ENCODE measurements at regions not wholly inside any gene's neighbourhood (a gene's known extent, or its start where the extent isn't known, plus 50 kb on each side); places are given as distances from the start of the nearest gene placed in this dataset.

DNA sequence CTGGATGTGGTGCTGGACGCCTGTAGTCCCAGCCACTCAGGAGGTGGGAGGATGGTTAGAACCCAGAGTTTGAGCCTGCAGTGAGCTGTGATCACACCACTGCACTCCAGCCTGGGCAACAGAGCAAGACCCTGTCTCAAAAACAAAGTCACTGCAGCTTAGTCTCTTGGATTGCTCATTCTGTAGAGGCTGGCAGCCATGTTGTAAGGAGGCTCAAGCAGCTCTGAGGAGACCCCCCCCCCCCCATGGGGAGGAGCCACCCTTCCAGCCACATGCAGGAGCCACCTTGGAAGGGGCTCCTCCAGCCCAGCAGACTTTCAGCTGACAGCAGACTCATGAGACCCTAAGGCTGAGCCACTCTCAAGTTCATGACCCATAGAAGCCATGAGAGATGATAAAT, 68.4 kb downstream of the FOXL3 start:
- DNase-seq (ENCODE audit: low read depth, low spot score) (no peak), FAIRE-seq (no peak)
- Histone ChIP-seq H3K36me3 (ENCODE audit: control insufficient read depth in 2 of 2, extremely low read depth in 1 of 2, insufficient read depth in 2 of 2, low read length in 2 of 2) (no peaks in the 10 kb centered on the region), H3K4me3 (replicated peaks in 1 of 3; ENCODE audit: insufficient read depth in 1 of 3, low read depth in 1 of 3, low read length in 3 of 3) (no peak overlapping the region), H3K4me2 (ENCODE audit: insufficient read depth, low read length) (no peak overlapping the region), H3K9ac (replicated peaks; ENCODE audit: extremely low read depth, insufficient read depth, low read length) (no peak overlapping the region), H3K27ac (ENCODE audit: insufficient read depth, low read depth, low read length) (no peak overlapping the region), H3K27me3 (ENCODE audit: control insufficient read depth in 2 of 2, insufficient read depth in 2 of 2, low read length in 2 of 2) (no peaks in the 10 kb centered on the region), H3K9me1 (replicated peaks; ENCODE audit: control insufficient read depth, extremely low read depth, insufficient read depth, low read length) (no peaks in the 10 kb centered on the region), H3K79me2 (ENCODE audit: control insufficient read depth, insufficient read depth, low read length) (no peaks in the 10 kb centered on the region), H3K4me1 (ENCODE audit: control insufficient read depth, extremely low read depth, insufficient read depth, low read length) (peaks cover 20% of the 10 kb centered on the region), H2AFZ (ENCODE audit: low read depth, low read length) (no peak overlapping the region), H4K20me1 (replicated peaks; ENCODE audit: control insufficient read depth, extremely low read depth, insufficient read depth, low read length) (no peaks in the 10 kb centered on the region), H3K9me3 (replicated peaks; ENCODE audit: control insufficient read depth, insufficient read depth, low read length) (no peaks in the 10 kb centered on the region)
- dilution Hi-C loops (cut with MboI; ENCODE audit: extremely low pct_ligation_motif_present, low sequenced_read_pairs) = no loop called here
- ChIA-PET CTCF (interaction anchor here (1.2 to 1.4 kb wide), 2 partner anchors 8 to 25 kb away, joined by 4 to 10 read pairs; no protein-coding TSS in a partner anchor), POLR2A (no interaction called here)
- intact Hi-C loops (cut with micrococcal nuclease) = no loop called here
- TF ChIP-seq GATA2 (IDR thresholded peaks at IDR 0.05; ENCODE audit: insufficient read depth, insufficient read length, low read depth, low read length) (no peak), POLR2AphosphoS5 (IDR thresholded peaks at IDR 0.05; ENCODE audit: insufficient read depth, low read depth, low read length) (no peak), FOS (IDR thresholded peaks at IDR 0.05; ENCODE audit: borderline replicate concordance, insufficient read depth, low read length) (no peak), MYC (IDR thresholded peaks at IDR 0.05; ENCODE audit: low read depth, low read length) (no peak), JUN (IDR thresholded peaks at IDR 0.05; ENCODE audit: borderline replicate concordance, insufficient read depth, insufficient read length, low read depth) (no peak)
- TF ChIP-seq, protein P1, sequence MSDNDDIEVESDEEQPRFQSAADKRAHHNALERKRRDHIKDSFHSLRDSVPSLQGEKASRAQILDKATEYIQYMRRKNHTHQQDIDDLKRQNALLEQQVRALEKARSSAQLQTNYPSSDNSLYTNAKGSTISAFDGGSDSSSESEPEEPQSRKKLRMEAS (IDR thresholded peaks at IDR 0.05; ENCODE audit: insufficient read depth, insufficient read length) = no peak
- TF ChIP-seq, protein P2, sequence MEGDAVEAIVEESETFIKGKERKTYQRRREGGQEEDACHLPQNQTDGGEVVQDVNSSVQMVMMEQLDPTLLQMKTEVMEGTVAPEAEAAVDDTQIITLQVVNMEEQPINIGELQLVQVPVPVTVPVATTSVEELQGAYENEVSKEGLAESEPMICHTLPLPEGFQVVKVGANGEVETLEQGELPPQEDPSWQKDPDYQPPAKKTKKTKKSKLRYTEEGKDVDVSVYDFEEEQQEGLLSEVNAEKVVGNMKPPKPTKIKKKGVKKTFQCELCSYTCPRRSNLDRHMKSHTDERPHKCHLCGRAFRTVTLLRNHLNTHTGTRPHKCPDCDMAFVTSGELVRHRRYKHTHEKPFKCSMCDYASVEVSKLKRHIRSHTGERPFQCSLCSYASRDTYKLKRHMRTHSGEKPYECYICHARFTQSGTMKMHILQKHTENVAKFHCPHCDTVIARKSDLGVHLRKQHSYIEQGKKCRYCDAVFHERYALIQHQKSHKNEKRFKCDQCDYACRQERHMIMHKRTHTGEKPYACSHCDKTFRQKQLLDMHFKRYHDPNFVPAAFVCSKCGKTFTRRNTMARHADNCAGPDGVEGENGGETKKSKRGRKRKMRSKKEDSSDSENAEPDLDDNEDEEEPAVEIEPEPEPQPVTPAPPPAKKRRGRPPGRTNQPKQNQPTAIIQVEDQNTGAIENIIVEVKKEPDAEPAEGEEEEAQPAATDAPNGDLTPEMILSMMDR (IDR thresholded peaks at IDR 0.05; ENCODE audit: extremely low read depth in 1 of 2, insufficient read depth in 1 of 2, low read depth in 1 of 2, low read length in 2 of 2) = no peak
- BruUV-seq (replicated peaks) = no TSS peak

Data from endothelial cell of umbilical vein (primary cell).